ENCODE measurements at regions not wholly inside any gene's neighbourhood (a gene's known extent, or its start where the extent isn't known, plus 50 kb on each side); places are given as distances from the start of the nearest gene placed in this dataset.

- Histone ChIP-seq H3K27ac (no peak overlapping the region), H3K36me3 (ENCODE audit: low read depth) (no peaks in the 10 kb centered on the region), H3K9ac (no peak overlapping the region), H3K4me2 (ENCODE audit: unreplicated experiment) (no peak overlapping the region), H3K4me3 (no peak overlapping the region), H3K9me3 (ENCODE audit: low read depth) (no peaks in the 10 kb centered on the region), H2AFZ (no peak overlapping the region), H3F3A (ENCODE audit: insufficient read depth) (no peaks in the 10 kb centered on the region), H3K79me2 (ENCODE audit: insufficient read depth) (no peaks in the 10 kb centered on the region), H4K20me1 (ENCODE audit: insufficient read depth) (no peaks in the 10 kb centered on the region), H3K4me1 (ENCODE audit: insufficient read depth) (no peaks in the 10 kb centered on the region), H3K9me2 (ENCODE audit: insufficient read depth) (no peaks in the 10 kb centered on the region), H3K27me3 (replicated peaks; ENCODE audit: insufficient read depth) (peaks cover 9% of the 10 kb centered on the region)
- TF ChIP-seq EZH2 (IDR thresholded peaks at IDR 0.05; ENCODE audit: insufficient read depth, poor library complexity, severe bottlenecking) (no peak), EZH2phosphoT487 (IDR thresholded peaks at IDR 0.05; ENCODE audit: insufficient read depth, low read depth) (no peak)
- 76 to 80% methylated on average over 5 of the region's 5 CpGs for WGBS, 2 experiments (ENCODE audit: low coverage in 1 of 2, low lambda C conversion rate in 2 of 2, missing lambda C conversion rate in 2 of 2)
- in situ Hi-C loops (cut with MboI) = no loop called here
- DNase-seq = no peak
Observed at GRCh38 chr20:5492937-5493336, 117.9 kb downstream of the GPCPD1 start.

GRCh38 chr20:5491455-5491854 lies 119.4 kb downstream of the GPCPD1 start:
- no peaks in the 10 kb centered on the region for H3K4me1 ChIP-seq (ENCODE audit: insufficient read depth)
- no peak for DNase-seq
- H3K9ac ChIP-seq = no peak overlapping the region
- no peaks in the 10 kb centered on the region for H3K9me3 ChIP-seq (ENCODE audit: low read depth)
- in situ Hi-C loops (cut with MboI) = no loop called here
- TF ChIP-seq EZH2 (IDR thresholded peaks at IDR 0.05; ENCODE audit: insufficient read depth, poor library complexity, severe bottlenecking) = no peak
- TF ChIP-seq EZH2phosphoT487 (IDR thresholded peaks at IDR 0.05; ENCODE audit: insufficient read depth, low read depth) = no peak
- H3K9me2 ChIP-seq (ENCODE audit: insufficient read depth) = no peaks in the 10 kb centered on the region
- H3K4me3 ChIP-seq = no peak overlapping the region
- H3K79me2 ChIP-seq (ENCODE audit: insufficient read depth) = no peaks in the 10 kb centered on the region
- H3K4me2 ChIP-seq (ENCODE audit: unreplicated experiment) = no peak overlapping the region
- H3K27me3 ChIP-seq (replicated peaks; ENCODE audit: insufficient read depth) = peaks cover 14% of the 10 kb centered on the region
- H4K20me1 ChIP-seq (ENCODE audit: insufficient read depth) = no peaks in the 10 kb centered on the region
- no peak overlapping the region for H2AFZ ChIP-seq
- no peaks in the 10 kb centered on the region for H3K36me3 ChIP-seq (ENCODE audit: low read depth)
- no peak overlapping the region for H3K27ac ChIP-seq
- 19 to 31% methylated on average over 3 of the region's 3 CpGs for WGBS, 2 experiments (ENCODE audit: low coverage in 1 of 2, low lambda C conversion rate in 2 of 2, missing lambda C conversion rate in 2 of 2)
- H3F3A ChIP-seq (ENCODE audit: insufficient read depth) = no peaks in the 10 kb centered on the region

GRCh38 chr20:5489601-5490000 lies 121.2 kb downstream of the GPCPD1 start:
- H4K20me1 ChIP-seq (ENCODE audit: insufficient read depth) = no peaks in the 10 kb centered on the region
- no peak overlapping the region for H3K9ac ChIP-seq
- no peaks in the 10 kb centered on the region for H3K36me3 ChIP-seq (ENCODE audit: low read depth)
- peaks cover 28% of the 10 kb centered on the region for H3K27me3 ChIP-seq (replicated peaks; ENCODE audit: insufficient read depth)
- no peaks in the 10 kb centered on the region for H3K9me3 ChIP-seq (ENCODE audit: low read depth)
- no peaks in the 10 kb centered on the region for H3K9me2 ChIP-seq (ENCODE audit: insufficient read depth)
- in situ Hi-C loops (cut with MboI) = no loop called here
- H2AFZ ChIP-seq = no peak overlapping the region
- H3K27ac ChIP-seq = no peak overlapping the region
- no peak for DNase-seq
- H3F3A ChIP-seq (ENCODE audit: insufficient read depth) = no peaks in the 10 kb centered on the region
- H3K4me2 ChIP-seq (ENCODE audit: unreplicated experiment) = no peak overlapping the region
- no peaks in the 10 kb centered on the region for H3K4me1 ChIP-seq (ENCODE audit: insufficient read depth)
- 33 to 35% methylated on average over 1 of the region's 1 CpG for WGBS, 2 experiments (ENCODE audit: low coverage in 1 of 2, low lambda C conversion rate in 2 of 2, missing lambda C conversion rate in 2 of 2)
- H3K79me2 ChIP-seq (ENCODE audit: insufficient read depth) = no peaks in the 10 kb centered on the region
- TF ChIP-seq EZH2 (IDR thresholded peaks at IDR 0.05; ENCODE audit: insufficient read depth, poor library complexity, severe bottlenecking) (no peak), EZH2phosphoT487 (IDR thresholded peaks at IDR 0.05; ENCODE audit: insufficient read depth, low read depth) (no peak)
- no peak overlapping the region for H3K4me3 ChIP-seq

GRCh38 chr20:5488823-5489222 lies 122.0 kb downstream of the GPCPD1 start:
- no peak overlapping the region for H3K4me2 ChIP-seq (ENCODE audit: unreplicated experiment)
- H3K27ac ChIP-seq = no peak overlapping the region
- H3K9me3 ChIP-seq (ENCODE audit: low read depth) = no peaks in the 10 kb centered on the region
- H3K9ac ChIP-seq = no peak overlapping the region
- H3K9me2 ChIP-seq (ENCODE audit: insufficient read depth) = no peaks in the 10 kb centered on the region
- TF ChIP-seq EZH2 (IDR thresholded peaks at IDR 0.05; ENCODE audit: insufficient read depth, poor library complexity, severe bottlenecking) = no peak
- no peak for TF ChIP-seq EZH2phosphoT487 (IDR thresholded peaks at IDR 0.05; ENCODE audit: insufficient read depth, low read depth)
- H3K27me3 ChIP-seq (replicated peaks; ENCODE audit: insufficient read depth) = peaks cover 33% of the 10 kb centered on the region
- H3K4me3 ChIP-seq = no peak overlapping the region
- DNase-seq = no peak
- no peaks in the 10 kb centered on the region for H3K79me2 ChIP-seq (ENCODE audit: insufficient read depth)
- no peaks in the 10 kb centered on the region for H3F3A ChIP-seq (ENCODE audit: insufficient read depth)
- no peaks in the 10 kb centered on the region for H3K36me3 ChIP-seq (ENCODE audit: low read depth)
- H3K4me1 ChIP-seq (ENCODE audit: insufficient read depth) = no peaks in the 10 kb centered on the region
- no peak overlapping the region for H2AFZ ChIP-seq
- 0 to 3% methylated on average over 2 of the region's 2 CpGs for WGBS, 2 experiments (ENCODE audit: low coverage in 1 of 2, low lambda C conversion rate in 2 of 2, missing lambda C conversion rate in 2 of 2)
- H4K20me1 ChIP-seq (ENCODE audit: insufficient read depth) = no peaks in the 10 kb centered on the region
- in situ Hi-C loops (cut with MboI) = no loop called here
